Fibroblast of villous mesenchyme (primary cell): ENCODE measurements at regions not wholly inside any gene's neighbourhood (a gene's known extent, or its start where the extent isn't known, plus 50 kb on each side); places are given as distances from the start of the nearest gene placed in this dataset.

Experiments used
- DNase-seq: peaks from one replicate; pipeline ENCODE4 v3.0.0-alpha.2; 2010; ENCODE audit warnings: low read depth
- H3K4me3 ChIP-seq: 2 replicates; pipeline ENCODE4 v1.5.1; 2011; ENCODE audit warnings: low read depth, mild to moderate bottlenecking, low read length
- CTCF ChIP-seq: IDR thresholded peaks from 2 replicates; pipeline ENCODE4 v1.5.1; 2012; ENCODE audit warnings: low read depth, mild to moderate bottlenecking, low read length; ENCODE audit not compliant: insufficient read depth

DNA sequence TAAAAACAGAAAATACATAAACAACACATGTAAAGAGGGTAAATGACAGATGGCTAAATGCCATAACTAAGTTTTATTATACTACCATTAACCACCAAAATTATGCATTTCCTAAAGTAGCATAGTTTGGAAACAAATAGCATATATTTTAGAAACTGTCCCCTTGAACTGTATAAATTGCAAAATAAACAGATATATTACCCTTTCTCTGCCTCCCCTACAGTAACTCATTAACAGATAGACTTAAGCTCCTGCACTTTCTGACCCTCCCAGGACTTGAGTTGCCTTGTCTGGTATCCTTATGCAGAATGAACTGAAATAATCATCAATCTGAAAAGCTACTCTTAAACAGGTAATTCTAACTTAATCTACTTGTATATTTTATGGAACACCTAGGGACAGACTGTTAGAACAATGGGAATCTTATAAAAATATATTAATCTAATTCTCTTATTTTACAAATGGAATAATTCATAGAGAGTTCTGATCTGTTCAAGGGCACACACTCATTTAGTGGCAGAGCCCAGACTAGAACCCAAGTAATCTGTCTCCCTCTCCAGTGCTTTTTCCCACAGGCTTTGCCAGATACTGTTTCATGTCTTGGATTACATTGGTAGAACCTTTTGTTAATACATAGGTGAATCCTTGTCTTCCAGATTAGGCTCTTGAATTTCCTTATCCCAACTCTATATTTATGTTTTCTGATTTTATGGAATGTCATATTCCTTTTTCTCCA, 50.6 kb upstream of the LOC128125822 start:
- DNase-seq: no peak
- TF ChIP-seq CTCF: no peak
- no peak overlapping the region for H3K4me3 ChIP-seq
